IMR-90 (cell line): ENCODE measurements at regions not wholly inside any gene's neighbourhood (a gene's known extent, or its start where the extent isn't known, plus 50 kb on each side); places are given as distances from the start of the nearest gene placed in this dataset.

Experiments
- CEBPB ChIP-seq: IDR thresholded peaks from 2 replicates; pipeline ENCODE4 v1.6.1; 2012; ENCODE audit warnings: low read depth, low read length, improper control_type of control experiment
- MAZ ChIP-seq: IDR thresholded peaks from 2 replicates; pipeline ENCODE4 v1.6.1; 2012; ENCODE audit warnings: low read depth, mild to moderate bottlenecking, low read length, improper control_type of control experiment, moderate library complexity, borderline replicate concordance
- MXI1 ChIP-seq: IDR thresholded peaks from 2 replicates; pipeline ENCODE4 v1.6.1; 2012; ENCODE audit warnings: low read depth, mild to moderate bottlenecking, low read length, moderate library complexity, borderline replicate concordance
- NFE2L2 ChIP-seq: fragments of 150-350 bp; IDR thresholded peaks from 2 replicates; pipeline ENCODE4 v1.6.1; 2016; ENCODE audit warnings: low read depth, mild to moderate bottlenecking, low read length
- POLR2A ChIP-seq: IDR thresholded peaks from 2 replicates; pipeline ENCODE4 v1.6.1; 2012; ENCODE audit warnings: mild to moderate bottlenecking, low read depth, low read length
- RAD21 ChIP-seq: IDR thresholded peaks from 2 replicates; pipeline ENCODE4 v1.6.1; 2012; ENCODE audit warnings: low read length, improper control_type of control experiment
- RFX5 ChIP-seq: IDR thresholded peaks from 2 replicates; pipeline ENCODE4 v1.8.0; 2012; ENCODE audit warnings: low read depth, mild to moderate bottlenecking, low read length, moderate library complexity
- SMC3 ChIP-seq: fragments of 150-350 bp; IDR thresholded peaks from 2 replicates; pipeline ENCODE4 v1.6.1; 2016; ENCODE audit warnings: low read depth, mild to moderate bottlenecking, antibody characterized with exemption, low read length, moderate library complexity
- TF ChIP-seq, protein P1 (sequence below): conservative IDR thresholded peaks from 2 replicates; pipeline ENCODE4 v1.5.1; 2012; ENCODE audit warnings: mild to moderate bottlenecking, low read depth, low read length, improper control_type of control experiment
- TF ChIP-seq, protein P2 (sequence below): fragments of 150-350 bp; IDR thresholded peaks from 2 replicates; pipeline ENCODE4 v1.6.1; 2016; ENCODE audit warnings: low read depth, mild to moderate bottlenecking, low read length, moderate library complexity, borderline replicate concordance

DNA sequence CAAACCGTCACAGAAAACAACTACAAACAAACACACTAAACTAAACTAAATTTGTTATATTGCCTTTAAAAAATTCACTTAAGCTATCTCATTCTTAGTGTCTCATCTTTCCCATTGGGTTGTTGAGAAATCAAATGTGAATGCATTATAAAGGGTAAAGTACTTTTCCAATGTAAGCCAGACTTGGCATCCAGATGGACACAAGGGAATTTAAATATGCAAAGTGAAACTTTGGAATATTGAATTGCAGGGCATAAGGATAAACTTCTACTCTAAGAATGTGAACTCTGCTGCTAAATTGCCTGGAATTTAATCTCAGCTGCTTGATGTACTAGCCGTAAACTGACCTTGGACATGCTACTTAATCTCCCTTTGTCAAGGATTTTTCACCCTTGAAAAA lies 1554.6 kb downstream of the CDH8 start:
- TF ChIP-seq, protein P1, sequence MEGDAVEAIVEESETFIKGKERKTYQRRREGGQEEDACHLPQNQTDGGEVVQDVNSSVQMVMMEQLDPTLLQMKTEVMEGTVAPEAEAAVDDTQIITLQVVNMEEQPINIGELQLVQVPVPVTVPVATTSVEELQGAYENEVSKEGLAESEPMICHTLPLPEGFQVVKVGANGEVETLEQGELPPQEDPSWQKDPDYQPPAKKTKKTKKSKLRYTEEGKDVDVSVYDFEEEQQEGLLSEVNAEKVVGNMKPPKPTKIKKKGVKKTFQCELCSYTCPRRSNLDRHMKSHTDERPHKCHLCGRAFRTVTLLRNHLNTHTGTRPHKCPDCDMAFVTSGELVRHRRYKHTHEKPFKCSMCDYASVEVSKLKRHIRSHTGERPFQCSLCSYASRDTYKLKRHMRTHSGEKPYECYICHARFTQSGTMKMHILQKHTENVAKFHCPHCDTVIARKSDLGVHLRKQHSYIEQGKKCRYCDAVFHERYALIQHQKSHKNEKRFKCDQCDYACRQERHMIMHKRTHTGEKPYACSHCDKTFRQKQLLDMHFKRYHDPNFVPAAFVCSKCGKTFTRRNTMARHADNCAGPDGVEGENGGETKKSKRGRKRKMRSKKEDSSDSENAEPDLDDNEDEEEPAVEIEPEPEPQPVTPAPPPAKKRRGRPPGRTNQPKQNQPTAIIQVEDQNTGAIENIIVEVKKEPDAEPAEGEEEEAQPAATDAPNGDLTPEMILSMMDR = no peak
- TF ChIP-seq, protein P2, sequence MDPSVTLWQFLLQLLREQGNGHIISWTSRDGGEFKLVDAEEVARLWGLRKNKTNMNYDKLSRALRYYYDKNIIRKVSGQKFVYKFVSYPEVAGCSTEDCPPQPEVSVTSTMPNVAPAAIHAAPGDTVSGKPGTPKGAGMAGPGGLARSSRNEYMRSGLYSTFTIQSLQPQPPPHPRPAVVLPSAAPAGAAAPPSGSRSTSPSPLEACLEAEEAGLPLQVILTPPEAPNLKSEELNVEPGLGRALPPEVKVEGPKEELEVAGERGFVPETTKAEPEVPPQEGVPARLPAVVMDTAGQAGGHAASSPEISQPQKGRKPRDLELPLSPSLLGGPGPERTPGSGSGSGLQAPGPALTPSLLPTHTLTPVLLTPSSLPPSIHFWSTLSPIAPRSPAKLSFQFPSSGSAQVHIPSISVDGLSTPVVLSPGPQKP = no peak
- TF ChIP-seq RAD21 (no peak), POLR2A (no peak), SMC3 (no peak), RFX5 (no peak), MXI1 (no peak), MAZ (no peak), NFE2L2 (no peak), CEBPB (no peak)
